ENCODE measurements at regions not wholly inside any gene's neighbourhood (a gene's known extent, or its start where the extent isn't known, plus 50 kb on each side); places are given as distances from the start of the nearest gene placed in this dataset.

- no peak for DNase-seq (ENCODE audit: low read depth in 2 of 2)
Observed at GRCh38 chr2:180739070-180739469, 241.3 kb upstream of the UBE2E3 start.

- DNase-seq (ENCODE audit: low read depth in 2 of 2): no peak
Observed at GRCh38 chr2:180735799-180736198, 244.6 kb upstream of the UBE2E3 start.

GRCh38 chr2:180734382-180734781 lies 246.0 kb upstream of the UBE2E3 start:
- no peak for DNase-seq (ENCODE audit: low read depth in 2 of 2)

DNA sequence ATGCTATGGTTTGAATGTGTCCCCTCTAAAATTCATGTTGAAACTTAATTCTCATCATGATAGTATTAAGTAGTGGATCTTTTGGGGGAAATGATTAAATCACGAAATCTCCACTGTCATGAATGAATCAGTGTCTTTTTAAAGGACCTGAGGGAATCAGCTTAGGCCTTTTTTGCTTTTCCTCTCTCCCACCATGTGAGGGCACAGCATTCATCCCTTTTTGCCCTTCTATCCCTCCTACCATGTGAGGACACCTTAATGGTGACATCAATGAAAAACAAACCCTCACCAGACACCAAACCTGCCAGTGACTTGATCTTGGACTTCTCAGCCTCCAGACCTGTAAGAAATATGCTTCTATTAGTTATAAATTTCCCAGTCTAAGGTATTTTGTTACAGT lies 247.1 kb upstream of the UBE2E3 start:
- DNase-seq (ENCODE audit: low read depth in 2 of 2): no peak

DNA sequence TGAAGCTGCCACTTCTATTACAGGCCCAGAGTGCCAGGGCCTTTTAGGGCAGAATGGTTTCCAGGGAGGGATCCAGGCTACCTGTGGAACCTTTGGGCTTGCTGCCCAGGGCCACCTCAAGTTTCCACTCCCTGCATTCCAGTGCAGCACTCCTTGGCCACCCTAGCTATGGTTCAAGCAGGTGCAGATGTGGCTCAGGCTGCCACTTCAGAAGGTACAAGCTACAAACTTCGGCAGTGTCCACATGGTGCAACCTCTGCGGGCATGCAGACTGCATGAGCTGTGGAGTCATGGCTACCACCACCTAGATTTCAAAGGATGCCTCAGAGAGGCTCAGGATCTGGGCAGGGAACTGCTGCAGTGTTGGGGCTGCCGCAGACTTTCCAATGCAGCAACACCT lies 248.1 kb upstream of the UBE2E3 start:
- no peak for DNase-seq (ENCODE audit: low read depth in 2 of 2)

GRCh38 chr2:180730976-180731375 lies 249.4 kb upstream of the UBE2E3 start:
- DNase-seq (ENCODE audit: low read depth in 2 of 2): no peak

- peak; percentile 59 to 60 for DNase-seq (ENCODE audit: low read depth in 2 of 2)
Observed at GRCh38 chr2:180728928-180729559, 251.4 kb upstream of the UBE2E3 start.

DNA sequence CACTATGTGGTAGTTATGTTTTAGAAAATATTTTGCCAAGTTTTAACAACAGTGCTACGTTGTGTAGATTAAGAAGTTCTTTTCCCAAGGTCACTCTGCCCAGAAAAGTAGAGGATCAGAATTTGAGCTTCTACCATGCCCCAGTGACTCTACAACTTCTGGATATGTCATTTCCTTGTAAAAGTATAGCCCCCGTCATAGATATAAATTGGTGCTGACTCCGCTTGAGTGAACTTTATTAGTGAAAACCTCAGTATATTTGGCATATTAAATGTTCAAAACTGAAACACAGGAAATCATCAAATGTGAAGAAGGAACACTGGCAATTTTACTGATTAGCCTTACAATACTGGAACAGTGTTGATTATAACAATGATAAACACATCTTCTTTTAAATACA lies 256.7 kb upstream of the UBE2E3 start:
- no peak for DNase-seq (ENCODE audit: low read depth in 2 of 2)

- DNase-seq (ENCODE audit: low read depth in 2 of 2): peak; percentile 53 to 55
Observed at GRCh38 chr2:180722551-180723239, 257.7 kb upstream of the UBE2E3 start.

DNA sequence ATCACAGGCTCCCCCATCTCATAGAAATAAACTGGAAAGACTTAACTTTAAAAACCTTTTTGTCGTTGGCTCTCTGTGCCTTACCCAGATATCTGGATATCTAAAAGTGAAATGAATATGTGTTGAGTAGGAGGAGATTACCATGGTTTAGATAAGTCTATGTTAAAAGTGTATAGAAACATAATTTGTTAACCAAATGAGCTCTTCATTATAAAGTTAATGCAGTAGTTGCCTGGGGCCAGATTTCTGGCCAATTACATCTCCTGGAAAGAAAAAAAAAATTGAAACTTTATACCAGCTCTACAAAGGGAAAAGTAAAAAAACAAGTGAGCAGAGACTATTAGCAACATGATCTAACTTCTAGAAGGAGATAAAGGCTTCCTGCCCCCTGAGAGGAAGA lies 259.6 kb upstream of the UBE2E3 start:
- DNase-seq (ENCODE audit: low read depth in 2 of 2): no peak

- no peak for DNase-seq (ENCODE audit: low read depth in 2 of 2)
Observed at GRCh38 chr2:180717588-180717987, 262.8 kb upstream of the UBE2E3 start.

DNA sequence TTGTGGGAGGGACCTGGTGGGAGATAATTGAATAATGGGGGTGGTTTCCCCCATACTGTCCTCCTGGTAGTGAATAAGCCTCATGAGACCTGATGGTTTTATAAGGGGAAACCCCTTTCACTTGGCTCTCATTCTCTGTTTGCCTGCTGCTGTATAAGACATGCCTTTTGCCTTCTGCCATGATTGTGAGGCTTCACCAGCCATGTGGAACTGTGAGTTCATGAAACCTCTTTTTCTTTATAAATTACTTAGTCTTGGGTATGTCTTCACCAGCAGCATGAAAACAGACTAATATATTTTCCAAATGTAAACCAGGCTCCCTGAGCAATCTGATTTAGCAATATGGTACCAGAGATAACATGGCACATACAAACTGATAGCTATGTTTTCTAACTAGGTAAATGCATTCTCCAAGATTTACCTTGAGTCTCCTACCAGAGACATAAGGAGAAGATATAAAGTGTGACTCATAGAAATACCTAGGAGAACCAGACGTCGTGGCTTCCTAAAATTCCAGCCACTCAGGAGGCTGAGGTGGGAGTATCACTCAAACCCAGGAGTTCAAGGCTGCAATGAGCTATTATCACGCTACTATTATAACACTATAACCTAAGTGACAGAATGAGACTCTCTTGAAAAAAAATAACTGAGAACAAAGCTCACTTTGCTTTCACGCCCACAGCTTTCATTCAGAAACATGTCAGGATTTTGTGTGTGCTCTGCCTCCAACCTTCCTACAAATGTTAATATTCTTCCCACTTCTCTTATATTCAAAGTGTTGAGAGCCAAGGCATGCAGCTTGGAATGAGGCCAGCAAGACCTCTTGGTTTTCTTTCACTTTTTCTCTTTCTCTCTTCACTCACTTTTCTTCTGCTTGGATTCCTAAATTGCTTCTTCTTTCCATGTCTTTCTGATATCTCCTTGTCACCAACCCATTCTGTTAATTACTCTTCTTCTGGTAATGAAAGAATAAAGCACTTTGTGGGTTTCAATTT lies 263.9 kb upstream of the UBE2E3 start:
- no peak for DNase-seq (ENCODE audit: low read depth in 2 of 2)

DNA sequence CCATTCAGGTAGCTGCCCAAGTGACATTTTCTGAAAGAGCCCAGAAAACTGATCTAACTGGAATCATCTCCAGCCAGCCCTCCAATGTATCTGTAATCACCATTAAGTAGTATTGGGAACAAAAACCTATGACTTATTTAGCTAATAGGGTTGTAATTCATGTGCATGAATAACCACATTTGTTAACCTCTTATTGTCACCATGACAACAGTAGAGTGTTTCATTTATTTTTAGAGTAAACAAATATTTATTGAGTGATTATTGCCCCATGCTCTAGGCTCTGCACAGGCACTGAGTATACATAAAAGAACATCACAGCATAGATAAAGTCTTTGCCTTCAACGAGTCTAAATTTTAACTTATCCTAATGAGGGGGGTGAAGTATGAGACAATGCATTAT lies 265.4 kb upstream of the UBE2E3 start:
- no peak for DNase-seq (ENCODE audit: low read depth in 2 of 2)

- no peak for DNase-seq (ENCODE audit: low read depth in 2 of 2)
Observed at GRCh38 chr2:180709392-180710145, 270.8 kb upstream of the UBE2E3 start.

DNA sequence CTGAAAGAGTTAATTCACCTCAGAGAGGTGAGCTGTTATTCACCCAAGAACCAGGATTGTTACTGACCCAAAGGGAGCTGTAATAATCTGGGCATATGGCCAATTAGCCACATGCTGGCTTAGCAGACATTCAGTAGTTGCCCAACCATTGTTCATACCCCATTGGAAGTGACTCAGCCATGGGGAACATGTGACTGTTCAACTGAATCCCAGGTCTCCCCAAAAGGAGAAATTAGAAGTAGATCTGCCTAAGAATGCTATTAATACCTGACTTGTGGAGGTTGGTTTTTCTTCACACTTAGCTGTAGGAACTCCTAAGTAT lies 272.6 kb upstream of the UBE2E3 start:
- peak; percentile 54 to 59 for DNase-seq (ENCODE audit: low read depth in 2 of 2)

GRCh38 chr2:180707175-180707883 lies 273.1 kb upstream of the UBE2E3 start:
- no peak for DNase-seq (ENCODE audit: low read depth in 2 of 2)

- DNase-seq (ENCODE audit: low read depth in 2 of 2): no peak
Observed at GRCh38 chr2:180706694-180707093, 273.7 kb upstream of the UBE2E3 start.

GRCh38 chr2:180705551-180705950 lies 274.9 kb upstream of the UBE2E3 start:
- no peak for DNase-seq (ENCODE audit: low read depth in 2 of 2)

DNA sequence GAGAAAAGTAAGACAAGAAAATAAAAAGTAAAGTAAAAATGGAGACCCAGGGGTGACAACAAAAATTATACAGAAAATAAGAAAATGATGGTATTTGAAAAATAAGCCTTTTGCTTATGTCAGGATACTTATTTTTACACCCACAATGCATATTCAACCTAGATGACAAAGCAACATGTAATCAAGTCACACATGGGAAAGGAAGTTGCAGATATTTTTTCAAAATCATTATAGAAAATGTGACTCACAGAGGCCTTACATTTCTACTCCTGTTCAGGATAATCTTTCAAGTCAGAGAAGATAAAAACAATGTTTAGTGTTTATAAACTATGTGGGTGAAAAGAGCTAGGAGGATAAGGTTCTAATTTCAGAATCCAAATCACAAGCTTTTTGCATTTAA lies 275.3 kb upstream of the UBE2E3 start:
- DNase-seq (ENCODE audit: low read depth in 2 of 2): no peak

DNA sequence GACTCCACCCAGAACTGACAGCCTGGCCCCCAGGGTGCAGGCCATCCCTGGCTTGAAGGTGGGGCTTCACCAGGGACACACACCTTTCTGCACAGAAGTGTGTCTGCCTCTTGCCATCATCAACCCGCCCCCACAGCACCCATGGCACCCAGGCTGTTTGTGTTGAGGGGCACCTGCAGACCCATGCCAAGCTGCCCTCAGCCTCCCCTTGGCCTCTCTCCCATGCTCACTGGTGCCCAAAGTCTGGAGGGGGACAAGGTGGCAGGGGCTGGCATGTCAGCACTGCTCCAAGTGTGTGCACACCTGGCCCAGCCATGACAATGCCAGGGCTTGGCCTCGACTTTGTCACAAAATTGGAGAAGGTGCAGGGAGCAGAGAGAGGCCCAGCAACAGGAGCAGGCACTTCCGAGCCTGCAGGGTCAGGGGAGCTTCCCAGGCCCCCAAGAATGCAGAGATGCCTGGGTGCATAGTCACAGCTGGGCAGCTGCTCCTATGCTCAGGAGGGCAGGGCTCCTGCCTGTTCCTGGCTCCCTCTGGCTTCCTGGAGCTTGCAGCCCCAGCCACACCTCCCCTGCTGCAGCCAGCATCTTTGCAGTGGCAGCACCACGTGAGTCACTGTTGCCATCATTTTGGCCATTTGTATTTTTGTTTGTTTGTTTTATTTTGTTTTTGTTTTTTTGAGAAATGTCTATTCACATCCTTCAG lies 280.6 kb upstream of the UBE2E3 start:
- no peak for DNase-seq (ENCODE audit: low read depth in 2 of 2)

- DNase-seq (ENCODE audit: low read depth in 2 of 2): no peak
Observed at GRCh38 chr2:180698668-180699067, 281.7 kb upstream of the UBE2E3 start.
